RWPE2 (cell line): ENCODE measurements at regions not wholly inside any gene's neighbourhood (a gene's known extent, or its start where the extent isn't known, plus 50 kb on each side); places are given as distances from the start of the nearest gene placed in this dataset.

Experiments used
- ATAC-seq: fragments of 200-7000 bp; cut with Tn5 transposase; 3 replicates; pipeline ENCODE4 v1.9.1; 2021; ENCODE audit warnings: low read depth
- DNase-seq: peaks from one replicate; pipeline ENCODE4 v3.0.0-alpha.2; 2020; ENCODE audit warnings: low spot score
- H3K27ac ChIP-seq: fragments of 450-650 bp; 2 replicates; pipeline ENCODE4 v1.5.1; 2017; ENCODE audit warnings: mild to moderate bottlenecking; ENCODE audit not compliant: poor library complexity, severe bottlenecking
- H3K27me3 ChIP-seq: fragments of 250-450 bp; sonication (Bioruptor Pico); 2 replicates; pipeline ENCODE4 v1.5.1; 2021; ENCODE audit warnings: mild to moderate bottlenecking, moderate library complexity; ENCODE audit not compliant: insufficient read depth, poor library complexity, severe bottlenecking
- H3K36me3 ChIP-seq: fragments of 250-450 bp; sonication (Bioruptor Pico); 2 replicates; pipeline ENCODE4 v1.5.1; 2020; ENCODE audit warnings: low read depth, mild to moderate bottlenecking, moderate library complexity
- H3K4me1 ChIP-seq: fragments of 250-450 bp; sonication (Bioruptor Pico); 2 replicates; pipeline ENCODE4 v1.5.1; 2021; ENCODE audit warnings: mild to moderate bottlenecking, moderate library complexity; ENCODE audit not compliant: insufficient read depth, poor library complexity, severe bottlenecking
- H3K4me3 ChIP-seq: fragments of 250-450 bp; sonication (Bioruptor Pico); 2 replicates; pipeline ENCODE4 v1.5.1; 2021; ENCODE audit warnings: mild to moderate bottlenecking, moderate library complexity; ENCODE audit not compliant: severe bottlenecking
- H3K9me3 ChIP-seq: fragments of 250-450 bp; sonication (Bioruptor Pico); 2 replicates; pipeline ENCODE4 v1.5.1; 2021; ENCODE audit warnings: mild to moderate bottlenecking, moderate library complexity; ENCODE audit not compliant: severe bottlenecking
- TF ChIP-seq, protein P1 (sequence below): fragments of 450-650 bp; IDR thresholded peaks from one replicate; pipeline ENCODE4 v1.5.1; 2017; ENCODE audit warnings: mild to moderate bottlenecking, moderate library complexity; ENCODE audit not compliant: poor library complexity, severe bottlenecking

DNA sequence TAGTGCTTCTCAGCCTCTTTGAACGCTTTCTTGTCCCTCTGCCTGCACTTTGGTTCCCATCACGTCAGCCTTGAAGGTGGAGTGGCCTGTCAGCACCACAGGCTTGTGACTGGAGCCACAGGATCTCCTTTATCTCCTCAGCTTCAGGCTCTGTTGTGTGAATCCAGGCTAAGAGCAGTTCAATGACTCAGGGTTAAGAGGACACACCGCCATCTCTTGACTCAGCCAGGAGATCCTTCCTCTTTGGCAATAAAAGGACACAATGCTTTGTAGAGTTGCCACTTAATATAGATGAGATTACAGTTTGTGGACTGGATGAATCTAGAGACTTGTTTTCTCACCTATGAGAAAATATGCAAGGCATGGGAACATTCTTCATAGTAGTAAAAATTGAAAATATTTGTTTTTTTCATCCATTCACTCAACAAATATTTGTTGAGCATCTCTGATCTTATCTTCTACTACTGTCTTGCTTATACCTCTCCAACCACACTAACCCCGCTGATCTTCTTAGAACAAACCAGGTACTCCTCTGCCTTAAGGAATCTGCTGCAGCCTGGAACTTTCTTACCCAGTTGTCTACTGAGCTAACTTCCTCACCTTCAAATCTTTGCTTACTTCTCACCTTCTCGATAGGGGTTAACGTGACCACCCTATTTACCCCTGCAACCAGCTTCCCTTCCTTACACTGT is 62.3 kb downstream of the UCHL1 start:
- no peak overlapping the region for H3K4me3 ChIP-seq
- H3K4me1 ChIP-seq = peaks cover 26% of the 10 kb centered on the region
- ATAC-seq (peak; percentile 64), DNase-seq (no peak)
- TF ChIP-seq, protein P1, sequence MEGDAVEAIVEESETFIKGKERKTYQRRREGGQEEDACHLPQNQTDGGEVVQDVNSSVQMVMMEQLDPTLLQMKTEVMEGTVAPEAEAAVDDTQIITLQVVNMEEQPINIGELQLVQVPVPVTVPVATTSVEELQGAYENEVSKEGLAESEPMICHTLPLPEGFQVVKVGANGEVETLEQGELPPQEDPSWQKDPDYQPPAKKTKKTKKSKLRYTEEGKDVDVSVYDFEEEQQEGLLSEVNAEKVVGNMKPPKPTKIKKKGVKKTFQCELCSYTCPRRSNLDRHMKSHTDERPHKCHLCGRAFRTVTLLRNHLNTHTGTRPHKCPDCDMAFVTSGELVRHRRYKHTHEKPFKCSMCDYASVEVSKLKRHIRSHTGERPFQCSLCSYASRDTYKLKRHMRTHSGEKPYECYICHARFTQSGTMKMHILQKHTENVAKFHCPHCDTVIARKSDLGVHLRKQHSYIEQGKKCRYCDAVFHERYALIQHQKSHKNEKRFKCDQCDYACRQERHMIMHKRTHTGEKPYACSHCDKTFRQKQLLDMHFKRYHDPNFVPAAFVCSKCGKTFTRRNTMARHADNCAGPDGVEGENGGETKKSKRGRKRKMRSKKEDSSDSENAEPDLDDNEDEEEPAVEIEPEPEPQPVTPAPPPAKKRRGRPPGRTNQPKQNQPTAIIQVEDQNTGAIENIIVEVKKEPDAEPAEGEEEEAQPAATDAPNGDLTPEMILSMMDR = no peak
- H3K27me3 ChIP-seq = no peaks in the 10 kb centered on the region
- H3K27ac ChIP-seq = peak overlapping the region; percentile 89
- no peaks in the 10 kb centered on the region for H3K36me3 ChIP-seq
- H3K9me3 ChIP-seq = peaks cover 3% of the 10 kb centered on the region

DNA sequence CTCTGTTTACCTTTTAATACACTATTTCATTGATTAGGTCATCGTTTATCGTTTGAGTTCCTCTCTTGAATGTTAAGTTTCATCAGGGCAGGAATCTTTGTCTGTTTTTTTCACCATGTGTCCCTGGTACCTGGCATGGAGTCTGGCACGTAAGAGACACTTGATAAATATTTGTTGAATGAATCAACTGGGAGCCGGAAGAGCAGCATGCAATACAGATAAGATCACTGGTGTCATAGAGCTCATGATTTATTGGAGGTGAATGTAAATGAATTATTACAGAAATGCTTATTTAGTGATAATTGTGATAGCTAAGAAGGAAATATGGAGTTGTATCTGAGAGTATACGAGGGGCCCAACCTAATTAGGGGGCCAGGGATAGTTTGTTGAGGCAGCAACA is 62.8 kb downstream of the UCHL1 start:
- no peak for DNase-seq
- Histone ChIP-seq H3K4me1 (peaks cover 26% of the 10 kb centered on the region), H3K4me3 (no peak overlapping the region), H3K27me3 (no peaks in the 10 kb centered on the region), H3K36me3 (no peaks in the 10 kb centered on the region), H3K9me3 (peaks cover 3% of the 10 kb centered on the region), H3K27ac (peak overlapping the region; percentile 89)
- TF ChIP-seq, protein P1 = no peak
- peak; percentile 67 for ATAC-seq

DNA sequence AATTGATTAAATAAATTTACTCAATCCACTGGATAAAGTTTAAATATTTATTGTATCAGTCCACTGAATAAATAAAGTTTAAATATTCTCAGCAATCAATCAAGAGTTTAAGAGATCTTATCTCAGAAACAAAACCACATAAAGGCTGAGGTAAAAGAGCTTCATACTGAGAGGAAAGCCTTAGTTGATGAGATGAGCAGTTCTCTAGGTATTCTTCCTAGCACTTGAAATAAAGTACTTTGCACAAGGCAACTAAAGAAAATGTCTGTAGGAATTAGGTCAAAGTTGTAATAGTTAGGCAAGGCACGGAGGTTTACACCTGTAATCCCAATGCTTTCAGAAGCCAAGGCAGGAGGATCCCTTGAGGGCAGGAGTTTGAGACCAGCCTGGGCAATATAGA is 63.5 kb downstream of the UCHL1 start:
- ATAC-seq (peak; percentile 60), DNase-seq (no peak)
- Histone ChIP-seq H3K9me3 (peaks cover 3% of the 10 kb centered on the region), H3K27ac (peak overlapping the region; percentile 89), H3K4me3 (no peak overlapping the region), H3K4me1 (peaks cover 26% of the 10 kb centered on the region), H3K36me3 (no peaks in the 10 kb centered on the region), H3K27me3 (no peaks in the 10 kb centered on the region)
- TF ChIP-seq, protein P1 = no peak

DNA sequence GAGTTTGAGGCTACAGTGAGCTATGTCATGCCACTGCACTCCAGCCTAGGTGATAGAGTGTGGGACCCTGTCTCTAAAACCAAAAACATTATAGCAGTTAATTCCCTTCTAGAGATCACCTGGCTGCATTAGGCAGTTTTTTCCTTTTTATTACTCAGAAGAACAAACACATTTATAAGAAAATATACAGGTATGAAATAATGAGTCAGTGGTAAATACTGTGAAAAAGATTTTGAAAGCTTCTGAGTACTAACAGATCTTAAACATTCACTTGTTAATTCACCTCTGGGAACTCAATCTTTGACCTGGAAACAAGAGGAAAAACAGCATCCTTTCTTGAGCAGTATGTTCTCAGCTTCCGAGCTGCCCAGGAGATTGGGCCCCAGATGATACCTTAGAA is 64.1 kb downstream of the UCHL1 start:
- Histone ChIP-seq H3K27me3 (no peaks in the 10 kb centered on the region), H3K4me1 (peaks cover 26% of the 10 kb centered on the region), H3K4me3 (no peak overlapping the region), H3K36me3 (no peaks in the 10 kb centered on the region), H3K27ac (peak overlapping the region; percentile 89), H3K9me3 (peaks cover 3% of the 10 kb centered on the region)
- DNase-seq = no peak
- TF ChIP-seq, protein P1 = no peak
- ATAC-seq = peak; percentile 32; the same call in 2 of the 3 replicates

DNA sequence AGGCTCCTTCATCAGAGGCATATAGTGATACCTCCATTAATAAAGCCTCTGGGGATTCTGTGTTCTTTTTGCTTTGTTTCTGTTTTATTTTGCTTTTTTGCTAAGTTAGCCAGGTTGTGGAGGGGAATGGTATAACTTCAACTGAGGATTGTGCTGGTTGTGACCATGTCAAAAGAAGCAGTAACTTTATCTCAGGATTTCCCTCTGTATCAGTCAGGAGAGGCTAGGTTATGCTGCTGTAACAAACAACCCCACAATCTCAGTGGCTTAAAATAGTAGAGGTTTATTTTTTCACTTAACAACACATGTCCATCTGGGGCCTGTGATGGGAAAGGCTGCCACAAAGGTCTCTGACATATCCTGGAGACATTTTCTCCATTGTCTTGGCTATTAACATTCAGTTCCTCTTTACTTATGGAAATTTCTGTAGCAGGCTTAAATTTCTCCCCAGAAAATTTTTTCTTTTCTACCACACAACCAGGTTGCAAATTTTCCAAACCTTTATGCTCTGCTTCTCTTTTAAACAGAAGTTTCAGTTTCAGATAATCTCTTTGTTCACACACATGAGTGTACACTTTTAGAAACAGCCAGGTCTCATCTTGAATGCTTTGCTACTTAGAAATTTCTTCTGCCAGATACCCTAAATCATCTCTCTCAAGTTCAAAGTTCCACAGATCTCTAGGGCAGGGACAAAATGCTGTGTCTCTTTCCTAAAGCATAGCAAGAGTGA is 64.7 kb downstream of the UCHL1 start:
- DNase-seq = no peak
- Histone ChIP-seq H3K36me3 (no peaks in the 10 kb centered on the region), H3K4me1 (peaks cover 26% of the 10 kb centered on the region), H3K4me3 (no peak overlapping the region), H3K27me3 (no peaks in the 10 kb centered on the region), H3K9me3 (peaks cover 3% of the 10 kb centered on the region), H3K27ac (peak overlapping the region; percentile 89)
- TF ChIP-seq, protein P1 = no peak
- ATAC-seq = no peak
